GM12891 (cell line): ENCODE measurements at regions not wholly inside any gene's neighbourhood (a gene's known extent, or its start where the extent isn't known, plus 50 kb on each side); places are given as distances from the start of the nearest gene placed in this dataset.

ENCODE experiments used
- POLR2A ChIP-seq: IDR thresholded peaks from 2 replicates; pipeline ENCODE4 v1.6.1; 2011; ENCODE audit warnings: low read depth, low read length, control low read depth
- POLR2AphosphoS5 ChIP-seq: IDR thresholded peaks from 2 replicates; pipeline ENCODE4 v1.6.1; 2011; ENCODE audit warnings: low read depth, low read length, control low read depth
- TAF1 ChIP-seq: IDR thresholded peaks from 2 replicates; pipeline ENCODE4 v1.6.1; 2011; ENCODE audit warnings: low read depth, low read length, control low read depth

DNA sequence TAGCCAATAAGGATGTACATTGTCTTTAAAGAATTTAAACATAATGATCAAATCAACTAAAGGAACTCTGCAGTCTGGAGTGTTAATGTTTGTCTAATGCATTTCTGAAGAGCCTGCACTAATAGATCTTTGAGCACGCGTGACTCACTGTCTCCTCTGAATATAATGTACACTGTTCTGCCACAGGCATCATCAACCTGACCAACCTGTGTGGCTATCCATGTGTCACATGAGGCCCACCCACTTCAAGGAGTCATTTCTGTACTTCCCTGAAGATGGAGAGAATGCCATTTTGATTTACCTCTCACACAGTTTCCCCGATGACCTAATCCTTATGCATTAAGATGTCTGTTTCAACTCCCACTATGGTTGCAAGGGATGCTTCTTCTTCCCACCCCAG is 434.0 kb upstream of the SPHKAP start:
- TF ChIP-seq TAF1 (no peak), POLR2AphosphoS5 (no peak), POLR2A (no peak)
